SK-N-SH treated with all-trans-retinoic acid at 6 μM for 48 hours (cell line): ENCODE measurements at regions not wholly inside any gene's neighbourhood (a gene's known extent, or its start where the extent isn't known, plus 50 kb on each side); places are given as distances from the start of the nearest gene placed in this dataset.

Source experiments
- ATAC-seq: fragments of 200-7000 bp; cut with Tn5 transposase; 3 replicates; pipeline ENCODE4 v1.9.1; 2020; ENCODE audit warnings: mild to moderate bottlenecking, moderate library complexity
- ARNTL ChIP-seq: fragments of 450-650 bp; formaldehyde crosslinking; IDR thresholded peaks from 2 replicates; pipeline ENCODE4 v1.5.0; 2020; ENCODE audit warnings: low read depth, mild to moderate bottlenecking, moderate library complexity, borderline replicate concordance
- BACH2 ChIP-seq: fragments of 250-450 bp; sonication (Bioruptor Pico); IDR thresholded peaks from 2 replicates; pipeline ENCODE4 v1.9.0; 2021; ENCODE audit warnings: mild to moderate bottlenecking, borderline replicate concordance
- CREB5 ChIP-seq: fragments of 250-450 bp; sonication (Bioruptor Pico); IDR thresholded peaks from 2 replicates; pipeline ENCODE4 v1.5.1; 2020; ENCODE audit warnings: low read depth, mild to moderate bottlenecking, moderate library complexity
- CSDC2 ChIP-seq: fragments of 250-450 bp; sonication (Bioruptor Pico); IDR thresholded peaks from 2 replicates; pipeline ENCODE4 v1.5.0; 2020; ENCODE audit warnings: mild to moderate bottlenecking, moderate library complexity
- CSRNP3 ChIP-seq: fragments of 250-450 bp; sonication (Bioruptor Pico); IDR thresholded peaks from 2 replicates; pipeline ENCODE4 v1.5.1; 2021; ENCODE audit warnings: mild to moderate bottlenecking, moderate library complexity
- GLIS3 ChIP-seq: fragments of 250-450 bp; sonication (Bioruptor Pico); IDR thresholded peaks from 2 replicates; pipeline ENCODE4 v1.5.0; 2020; ENCODE audit warnings: mild to moderate bottlenecking, moderate library complexity
- ISL1 ChIP-seq: fragments of 250-450 bp; sonication (Bioruptor Pico); IDR thresholded peaks from 2 replicates; pipeline ENCODE4 v2.1.2; 2022; ENCODE audit warnings: mild to moderate bottlenecking, moderate library complexity
- OSR1 ChIP-seq: fragments of 250-450 bp; sonication (Bioruptor Pico); IDR thresholded peaks from 2 replicates; pipeline ENCODE4 v1.8.0; 2022; ENCODE audit warnings: moderate library complexity, mild to moderate bottlenecking, inconsistent platforms
- POU6F1 ChIP-seq: fragments of 250-450 bp; sonication (Bioruptor Pico); IDR thresholded peaks from 2 replicates; pipeline ENCODE4 v1.8.0; 2021; ENCODE audit warnings: low read depth, mild to moderate bottlenecking, moderate library complexity, borderline replicate concordance
- PPARA ChIP-seq: fragments of 250-450 bp; sonication (Bioruptor Pico); IDR thresholded peaks from 2 replicates; pipeline ENCODE4 v1.5.0; 2020; ENCODE audit warnings: mild to moderate bottlenecking, borderline replicate concordance
- RARB ChIP-seq: fragments of 250-450 bp; sonication (Bioruptor Pico); IDR thresholded peaks from 2 replicates; pipeline ENCODE4 v1.8.0; 2021; ENCODE audit warnings: mild to moderate bottlenecking, moderate library complexity
- SNAI2 ChIP-seq: fragments of 250-450 bp; sonication (Bioruptor Pico); IDR thresholded peaks from 2 replicates; pipeline ENCODE4 v1.5.0; 2020; ENCODE audit warnings: mild to moderate bottlenecking, moderate library complexity
- TCF4 ChIP-seq: fragments of 250-450 bp; sonication (Bioruptor Pico); IDR thresholded peaks from 2 replicates; pipeline ENCODE4 v1.8.0; 2021; ENCODE audit warnings: mild to moderate bottlenecking, moderate library complexity, borderline replicate concordance
- TOX ChIP-seq: fragments of 250-450 bp; sonication (Bioruptor Pico); IDR thresholded peaks from 2 replicates; pipeline ENCODE4 v1.8.0; 2021; ENCODE audit warnings: mild to moderate bottlenecking, moderate library complexity, borderline replicate concordance
- TSHZ2 ChIP-seq: fragments of 250-450 bp; sonication (Bioruptor Pico); IDR thresholded peaks from 2 replicates; pipeline ENCODE4 v1.5.0; 2020; ENCODE audit warnings: mild to moderate bottlenecking, moderate library complexity
- ZFP3 ChIP-seq: fragments of 250-450 bp; sonication (Bioruptor Pico); IDR thresholded peaks from 2 replicates; pipeline ENCODE4 v1.5.0; 2020; ENCODE audit warnings: mild to moderate bottlenecking, moderate library complexity
- ZFP30 ChIP-seq: fragments of 450-650 bp; formaldehyde crosslinking; IDR thresholded peaks from 2 replicates; pipeline ENCODE4 v1.5.0; 2022; ENCODE audit warnings: mild to moderate bottlenecking, moderate library complexity
- ZNF565 ChIP-seq: fragments of 450-650 bp; formaldehyde crosslinking; conservative IDR thresholded peaks from 2 replicates; pipeline ENCODE4 v1.5.0; 2020; ENCODE audit warnings: low read depth, mild to moderate bottlenecking, moderate library complexity
- ZNF70 ChIP-seq: fragments of 450-650 bp; formaldehyde crosslinking; IDR thresholded peaks from 2 replicates; pipeline ENCODE4 v1.5.0; 2020; ENCODE audit warnings: mild to moderate bottlenecking, moderate library complexity

GRCh38 chr7:20030915-20031362 is 186.2 kb downstream of the MACC1 start:
- no peak for TF ChIP-seq ZFP30 (CRISPR knock-in tag)
- no peak for TF ChIP-seq GLIS3 (CRISPR knock-in tag)
- TF ChIP-seq CSDC2 (CRISPR knock-in tag) = no peak
- TF ChIP-seq ZNF70 (CRISPR knock-in tag) = no peak
- no peak for TF ChIP-seq TSHZ2 (CRISPR knock-in tag)
- no peak for TF ChIP-seq POU6F1 (CRISPR knock-in tag)
- no peak for TF ChIP-seq ZNF565 (CRISPR knock-in tag)
- TF ChIP-seq RARB (CRISPR knock-in tag) = no peak
- TF ChIP-seq PPARA (CRISPR knock-in tag) = no peak
- TF ChIP-seq SNAI2 (CRISPR knock-in tag) = no peak
- TF ChIP-seq ARNTL = no peak
- no peak for TF ChIP-seq TCF4 (CRISPR knock-in tag)

GRCh38 chr7:20030417-20030816 is 186.8 kb downstream of the MACC1 start:
- TF ChIP-seq POU6F1 (CRISPR knock-in tag) (no peak), ZFP30 (CRISPR knock-in tag) (no peak), CSDC2 (CRISPR knock-in tag) (no peak), ZFP3 (CRISPR knock-in tag) (no peak), GLIS3 (CRISPR knock-in tag) (no peak), CSRNP3 (CRISPR knock-in tag) (no peak), ZNF565 (CRISPR knock-in tag) (no peak), SNAI2 (CRISPR knock-in tag) (no peak), BACH2 (CRISPR knock-in tag) (no peak), OSR1 (CRISPR knock-in tag) (no peak), ZNF70 (CRISPR knock-in tag) (no peak), CREB5 (CRISPR knock-in tag) (no peak), PPARA (CRISPR knock-in tag) (no peak), TOX (CRISPR knock-in tag) (no peak), RARB (CRISPR knock-in tag) (no peak), TCF4 (CRISPR knock-in tag) (no peak), ARNTL (no peak)
- no peak for ATAC-seq

More at GRCh38 chr7:20030915-20031362, 186.2 kb downstream of the MACC1 start:
- no peak; the same call in 2 of the 3 replicates for ATAC-seq

- ATAC-seq = no peak
- TF ChIP-seq ISL1 (CRISPR knock-in tag) (no peak), CSRNP3 (CRISPR knock-in tag) (no peak), ZFP30 (CRISPR knock-in tag) (no peak), TCF4 (CRISPR knock-in tag) (no peak), CREB5 (CRISPR knock-in tag) (no peak), TSHZ2 (CRISPR knock-in tag) (no peak), SNAI2 (CRISPR knock-in tag) (no peak), TOX (CRISPR knock-in tag) (no peak), OSR1 (CRISPR knock-in tag) (no peak)
Measured at GRCh38 chr7:20026762-20027161, 190.4 kb downstream of the MACC1 start.
